GM18519 (cell line): ENCODE measurements at regions not wholly inside any gene's neighbourhood (a gene's known extent, or its start where the extent isn't known, plus 50 kb on each side); places are given as distances from the start of the nearest gene placed in this dataset.

Source experiments
- ATAC-seq: cut with Tn5 transposase; IDR thresholded peaks from one replicate; pipeline ENCODE4 v1.9.1; 2021; ENCODE audit warnings: mild to moderate bottlenecking, moderate library complexity; ENCODE audit not compliant: unreplicated experiment, low FRiP score

- no peak for ATAC-seq
Observed at GRCh38 chr2:122249673-122250072, 494.2 kb downstream of the TSN start.

- no peak for ATAC-seq
Observed at GRCh38 chr2:122251158-122251557, 495.7 kb downstream of the TSN start.

DNA sequence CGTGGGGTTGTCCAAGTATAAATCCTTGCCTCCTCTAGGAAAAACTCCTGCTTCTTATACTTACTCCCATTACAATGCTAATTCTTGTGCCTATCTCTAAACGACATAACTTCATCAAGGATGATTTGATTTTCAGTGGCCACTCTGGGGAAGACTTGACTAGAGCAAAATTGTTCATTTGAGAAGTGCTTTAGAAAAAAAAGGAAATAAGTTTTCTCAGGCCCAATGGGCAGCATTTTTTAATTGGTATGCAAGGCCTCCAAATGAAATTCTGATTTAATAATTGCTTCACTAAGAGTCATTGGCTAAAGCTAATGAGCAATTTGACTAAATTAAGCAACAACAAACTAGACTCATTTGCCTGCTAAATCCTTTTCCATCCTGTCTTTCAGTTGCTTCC is 496.1 kb downstream of the TSN start:
- ATAC-seq: no peak

DNA sequence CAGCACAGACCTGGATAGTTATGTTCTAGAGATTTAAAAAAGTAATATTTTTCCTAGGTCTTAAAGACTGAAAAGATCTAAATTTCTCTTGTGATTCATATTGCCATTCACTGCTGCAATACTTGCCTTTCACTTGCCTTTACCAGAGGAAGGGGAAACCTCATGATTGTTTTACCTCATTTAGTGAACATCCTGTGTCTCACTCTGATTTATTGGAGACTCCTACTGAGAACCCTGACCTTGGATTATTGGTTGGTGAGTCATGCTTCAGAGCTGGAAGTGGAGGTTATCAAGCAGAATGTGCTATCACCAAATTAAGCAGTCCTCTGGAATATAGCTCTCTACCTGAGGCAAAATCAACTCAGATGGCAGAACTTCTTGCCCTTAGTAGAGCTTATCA is 500.5 kb downstream of the TSN start:
- ATAC-seq: no peak

GRCh38 chr2:122261911-122262310 is 506.5 kb downstream of the TSN start:
- no peak for ATAC-seq

- ATAC-seq: no peak
Observed at GRCh38 chr2:122263746-122264145, 508.3 kb downstream of the TSN start.

DNA sequence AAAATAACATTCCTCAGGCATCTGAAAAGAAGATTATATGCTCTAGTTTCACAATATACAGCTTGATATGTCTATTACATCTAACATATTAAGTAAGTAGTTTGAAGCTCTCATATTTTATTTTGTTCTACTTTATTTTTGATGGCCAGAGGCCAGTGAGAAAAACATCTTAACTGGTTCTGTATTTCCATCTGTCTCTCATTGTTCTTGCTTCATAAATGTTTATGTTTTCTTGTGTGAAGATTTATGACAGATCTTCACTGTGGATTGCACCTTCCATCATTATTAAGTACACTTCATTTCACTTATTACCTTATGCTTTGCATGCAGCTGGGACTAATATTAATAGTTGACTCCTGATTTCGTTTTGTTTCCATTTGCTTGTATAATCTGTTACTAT is 511.2 kb downstream of the TSN start:
- ATAC-seq: no peak

DNA sequence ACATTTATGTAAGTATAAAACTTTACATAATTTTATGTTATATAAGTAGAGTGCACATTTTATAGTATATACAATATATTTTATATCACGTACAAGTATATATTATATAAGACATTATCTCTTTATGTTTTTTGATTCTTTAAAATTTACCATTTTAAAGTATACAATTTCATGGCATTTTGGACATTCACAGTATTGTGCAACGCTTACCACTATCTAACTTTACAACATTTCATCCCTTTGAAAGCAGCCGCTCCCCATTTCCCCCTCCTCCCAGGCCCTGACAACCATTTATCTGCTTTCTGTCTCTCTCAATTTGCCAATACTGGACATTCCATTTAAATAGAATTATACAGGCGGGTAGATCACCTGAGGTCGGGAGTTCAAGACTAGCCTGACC is 512.5 kb downstream of the TSN start:
- no peak for ATAC-seq

DNA sequence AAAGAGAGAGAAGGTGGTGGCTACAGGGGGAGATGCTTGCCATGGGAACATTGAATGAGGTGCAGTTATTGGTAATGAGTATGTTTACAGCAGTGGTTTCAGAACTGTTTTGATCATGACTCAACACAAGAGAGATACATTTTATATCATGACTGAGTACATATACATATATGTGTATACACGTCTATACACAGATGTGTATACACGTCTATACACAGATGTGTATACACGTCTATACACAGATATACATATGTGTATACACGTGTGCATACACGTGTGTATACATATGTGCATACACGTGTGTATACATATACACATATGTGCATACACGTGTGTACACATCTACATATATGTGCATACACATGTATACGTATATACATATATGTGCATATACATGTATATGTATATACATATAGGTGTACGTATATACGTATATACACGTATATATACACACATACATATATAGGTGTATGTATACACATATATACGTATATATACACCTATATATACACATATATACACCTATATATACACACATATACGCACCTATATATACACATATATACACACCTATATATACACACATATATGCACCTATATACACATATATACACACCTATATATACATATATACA is 518.5 kb downstream of the TSN start:
- no peak for ATAC-seq

DNA sequence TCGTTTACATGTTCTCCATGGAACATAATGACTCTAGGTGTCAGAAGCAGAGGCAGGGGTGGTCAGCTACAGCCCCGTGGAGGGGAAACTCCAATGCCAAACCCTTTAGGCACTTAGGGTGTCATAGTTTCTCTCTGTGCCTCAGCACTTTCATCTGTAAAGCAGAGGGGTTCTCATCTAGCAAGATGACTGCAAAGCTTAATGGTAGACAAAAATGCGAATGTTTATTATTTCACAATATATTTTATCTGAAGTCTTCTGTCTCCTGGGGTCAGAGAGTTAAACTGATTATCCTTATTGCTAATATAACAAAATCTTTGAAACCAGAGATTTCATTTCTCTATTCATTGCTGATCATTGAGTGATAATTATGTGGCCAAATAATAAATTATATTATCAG is 522.5 kb downstream of the TSN start:
- ATAC-seq: no peak

DNA sequence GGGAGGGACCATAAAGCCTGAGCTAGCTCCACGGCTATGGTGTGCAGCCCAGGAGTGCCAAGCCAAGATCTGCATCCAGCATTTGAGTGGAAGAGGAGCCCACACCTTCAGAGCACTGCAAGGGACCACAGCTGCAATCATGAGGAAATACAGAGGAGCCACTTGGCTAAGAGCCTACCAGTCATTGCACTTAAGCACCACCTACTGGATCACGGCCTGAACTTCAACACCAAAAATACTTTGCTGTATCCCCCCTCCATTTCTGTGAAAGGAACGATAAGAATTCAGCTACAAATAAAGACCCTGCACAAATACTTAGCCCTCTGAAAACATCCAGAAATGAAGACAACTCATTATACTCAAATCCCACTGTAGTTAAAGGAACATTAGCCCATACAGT is 545.3 kb downstream of the TSN start:
- no peak for ATAC-seq

DNA sequence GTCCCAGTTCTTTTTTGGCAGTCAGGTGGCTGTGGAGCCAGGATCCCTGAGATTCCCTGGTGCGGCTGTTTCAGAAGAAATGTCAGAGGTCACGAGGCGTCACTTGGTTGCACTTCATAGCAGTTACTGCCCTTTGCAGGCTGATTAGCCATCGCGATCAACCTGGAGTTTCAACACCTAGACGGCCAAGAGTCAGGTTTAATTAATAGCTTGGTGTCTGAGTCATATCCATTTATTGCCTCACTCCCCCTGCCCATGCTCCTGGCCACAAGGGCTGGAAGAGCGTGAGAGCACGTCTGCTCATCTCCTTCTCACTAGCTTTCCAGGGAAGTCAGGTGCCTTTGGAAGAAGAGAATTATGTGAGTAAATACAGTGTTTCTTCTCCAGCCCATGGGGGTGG is 552.3 kb downstream of the TSN start:
- ATAC-seq: no peak

GRCh38 chr2:122315306-122315705 is 559.9 kb downstream of the TSN start:
- no peak for ATAC-seq

- no peak for ATAC-seq
Observed at GRCh38 chr2:122319539-122320132, 564.2 kb downstream of the TSN start.

- no peak for ATAC-seq
Observed at GRCh38 chr2:122322815-122323214, 567.4 kb downstream of the TSN start.

- no peak for ATAC-seq
Observed at GRCh38 chr2:122323927-122324326, 568.5 kb downstream of the TSN start.

DNA sequence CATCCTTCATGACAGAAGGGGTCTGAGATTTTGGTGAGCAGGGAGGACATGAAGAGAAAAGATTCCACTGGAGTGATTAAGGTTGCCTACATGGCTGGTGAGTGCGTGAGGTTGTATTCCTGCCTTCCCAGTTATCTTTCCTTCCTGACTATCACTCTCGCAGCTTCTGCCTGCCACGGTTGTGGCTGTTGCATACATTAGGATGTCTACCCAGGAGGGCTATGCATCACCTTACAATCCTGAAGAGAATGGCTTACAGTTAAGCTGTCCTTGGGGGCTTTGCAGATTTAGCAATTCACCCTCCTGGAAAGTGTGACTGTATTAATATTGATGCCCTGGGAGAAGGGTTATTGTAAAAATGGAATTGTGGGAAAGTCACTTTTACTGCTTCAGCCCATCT is 571.0 kb downstream of the TSN start:
- ATAC-seq: no peak

GRCh38 chr2:122328816-122329215 is 573.4 kb downstream of the TSN start:
- no peak for ATAC-seq

GRCh38 chr2:122329278-122329677 is 573.8 kb downstream of the TSN start:
- ATAC-seq: no peak

GRCh38 chr2:122333932-122334331 is 578.5 kb downstream of the TSN start:
- ATAC-seq: no peak

DNA sequence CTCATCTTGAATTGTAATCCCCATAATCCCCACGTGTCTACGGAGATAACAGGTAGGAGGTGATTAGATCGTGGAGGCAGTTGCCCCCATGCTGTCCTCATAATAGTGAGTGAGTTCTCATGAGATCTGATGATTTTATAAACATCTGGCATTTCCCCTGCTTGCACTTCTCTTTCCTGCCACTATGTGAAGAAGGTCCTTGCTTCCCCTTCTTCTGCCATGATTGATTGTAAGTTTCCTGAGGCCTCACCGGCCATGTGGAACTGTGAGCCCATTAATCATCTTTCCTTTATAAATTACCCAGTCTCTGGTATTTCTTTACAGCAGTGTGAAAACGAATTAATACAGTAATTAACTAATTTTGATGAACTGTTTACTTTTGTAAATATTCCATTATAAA is 582.5 kb downstream of the TSN start:
- ATAC-seq: no peak

DNA sequence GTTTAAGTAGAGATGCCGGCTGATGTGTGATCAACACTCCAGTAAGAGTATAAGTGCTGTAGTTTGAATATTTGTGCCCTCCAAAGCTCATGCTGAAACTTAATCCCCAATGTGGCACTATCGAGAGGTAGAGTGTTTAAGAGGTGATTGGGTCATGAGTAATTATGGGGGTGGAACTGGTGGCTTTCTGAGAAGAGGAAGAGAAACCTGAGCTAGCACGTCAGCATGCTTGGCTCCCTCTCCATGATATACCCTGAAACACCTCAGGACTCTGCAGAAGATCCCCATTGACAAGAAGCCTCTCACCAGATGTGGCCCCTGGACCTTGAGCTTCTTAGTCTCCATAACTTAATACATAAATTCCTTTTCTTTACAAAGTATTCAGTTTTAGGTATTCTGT is 584.8 kb downstream of the TSN start:
- peak; percentile 99 for ATAC-seq

DNA sequence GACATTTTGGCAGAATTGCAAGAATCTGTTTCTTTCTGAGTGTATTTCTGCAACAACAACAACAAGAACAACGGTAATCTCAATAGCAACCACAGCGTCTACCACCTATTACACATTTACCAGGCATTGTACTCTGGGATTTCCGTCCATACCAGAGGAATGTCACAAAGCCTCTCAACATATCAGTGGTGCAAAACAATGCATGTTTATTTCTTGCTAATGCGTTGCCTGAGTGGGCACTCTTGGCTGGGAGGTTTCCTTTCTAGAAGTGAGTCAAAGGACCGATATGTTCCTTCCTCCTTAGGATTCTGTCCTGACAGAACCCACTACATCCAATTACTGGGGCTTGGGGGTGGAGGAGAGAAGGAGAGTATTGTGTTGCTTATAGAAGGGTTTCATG is 585.6 kb downstream of the TSN start:
- no peak for ATAC-seq
